Fibroblast of villous mesenchyme (primary cell): ENCODE measurements at regions not wholly inside any gene's neighbourhood (a gene's known extent, or its start where the extent isn't known, plus 50 kb on each side); places are given as distances from the start of the nearest gene placed in this dataset.

ENCODE experiments used
- DNase-seq: peaks from one replicate; pipeline ENCODE4 v3.0.0-alpha.2; 2010; ENCODE audit warnings: low read depth
- H3K4me3 ChIP-seq: 2 replicates; pipeline ENCODE4 v1.5.1; 2011; ENCODE audit warnings: low read depth, mild to moderate bottlenecking, low read length
- TF ChIP-seq, protein P1 (sequence below): IDR thresholded peaks from 2 replicates; pipeline ENCODE4 v1.5.1; 2012; ENCODE audit warnings: low read depth, mild to moderate bottlenecking, low read length; ENCODE audit not compliant: insufficient read depth

GRCh38 chr12:59186451-59186850, 266.1 kb upstream of the LRIG3 start:
- TF ChIP-seq, protein P1, sequence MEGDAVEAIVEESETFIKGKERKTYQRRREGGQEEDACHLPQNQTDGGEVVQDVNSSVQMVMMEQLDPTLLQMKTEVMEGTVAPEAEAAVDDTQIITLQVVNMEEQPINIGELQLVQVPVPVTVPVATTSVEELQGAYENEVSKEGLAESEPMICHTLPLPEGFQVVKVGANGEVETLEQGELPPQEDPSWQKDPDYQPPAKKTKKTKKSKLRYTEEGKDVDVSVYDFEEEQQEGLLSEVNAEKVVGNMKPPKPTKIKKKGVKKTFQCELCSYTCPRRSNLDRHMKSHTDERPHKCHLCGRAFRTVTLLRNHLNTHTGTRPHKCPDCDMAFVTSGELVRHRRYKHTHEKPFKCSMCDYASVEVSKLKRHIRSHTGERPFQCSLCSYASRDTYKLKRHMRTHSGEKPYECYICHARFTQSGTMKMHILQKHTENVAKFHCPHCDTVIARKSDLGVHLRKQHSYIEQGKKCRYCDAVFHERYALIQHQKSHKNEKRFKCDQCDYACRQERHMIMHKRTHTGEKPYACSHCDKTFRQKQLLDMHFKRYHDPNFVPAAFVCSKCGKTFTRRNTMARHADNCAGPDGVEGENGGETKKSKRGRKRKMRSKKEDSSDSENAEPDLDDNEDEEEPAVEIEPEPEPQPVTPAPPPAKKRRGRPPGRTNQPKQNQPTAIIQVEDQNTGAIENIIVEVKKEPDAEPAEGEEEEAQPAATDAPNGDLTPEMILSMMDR, result no peak
- no peak for DNase-seq
- H3K4me3 ChIP-seq, result no peak overlapping the region

- TF ChIP-seq, protein P1, result no peak
- no peak for DNase-seq
- no peak overlapping the region for H3K4me3 ChIP-seq
Observed at GRCh38 chr12:59185295-59185694, 265.0 kb upstream of the LRIG3 start.

DNA sequence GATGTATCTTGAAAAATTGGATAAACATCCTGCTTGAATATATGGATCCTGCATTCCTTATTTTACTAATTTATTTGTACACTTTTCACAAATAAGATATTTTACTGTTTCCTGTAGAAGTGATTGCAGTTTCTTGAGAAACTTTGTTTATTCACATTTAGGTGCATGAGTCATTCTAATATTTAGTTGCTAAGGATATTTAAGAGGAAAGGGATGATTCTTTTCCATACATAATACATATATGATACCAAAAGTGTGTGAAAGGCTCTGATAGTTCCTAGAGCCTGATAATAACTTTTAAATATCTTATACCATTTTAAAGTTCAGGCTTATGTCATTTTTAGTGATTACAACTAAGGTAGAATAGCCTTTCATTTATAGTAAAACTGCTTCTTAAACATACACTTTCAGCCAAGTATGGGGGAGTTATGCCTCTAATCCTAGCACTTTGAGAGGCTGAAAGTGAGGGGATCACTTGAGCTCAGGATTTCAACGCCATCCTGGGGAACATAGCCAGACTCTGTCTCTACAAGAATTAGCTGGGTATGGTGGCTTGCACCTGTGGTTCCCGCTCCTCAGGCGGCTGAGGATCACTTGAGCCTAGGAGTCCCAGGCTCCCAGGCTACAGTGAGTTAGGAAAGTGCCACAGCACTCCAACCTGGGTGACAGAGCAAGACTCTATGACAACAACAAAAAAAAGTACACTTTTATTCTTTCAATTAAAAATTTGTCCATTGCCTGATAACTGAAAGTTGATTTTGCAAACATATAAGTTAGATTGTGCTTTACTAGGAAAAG, 262.6 kb upstream of the LRIG3 start:
- no peak for DNase-seq
- H3K4me3 ChIP-seq, result no peak overlapping the region
- TF ChIP-seq, protein P1, result no peak

DNA sequence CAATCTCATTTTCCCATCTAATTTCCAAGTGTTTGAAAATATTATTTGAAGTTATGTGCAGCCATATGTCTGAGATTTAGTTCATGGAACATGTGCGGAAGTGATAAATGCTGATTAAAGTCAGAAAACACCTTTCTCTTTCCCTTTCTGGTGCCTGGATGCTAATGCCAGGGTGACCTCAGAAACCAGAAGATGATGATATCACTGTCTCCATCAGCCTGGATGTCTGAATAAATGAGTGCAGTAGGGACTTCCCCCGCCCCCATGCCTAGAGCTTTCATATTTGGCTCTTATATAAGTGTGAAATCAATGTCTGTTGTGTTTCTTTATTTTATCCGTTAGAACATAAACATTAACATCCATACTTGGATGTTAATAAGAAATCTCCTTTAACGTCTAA, 261.9 kb upstream of the LRIG3 start:
- TF ChIP-seq, protein P1, result no peak
- DNase-seq, result no peak
- H3K4me3 ChIP-seq, result no peak overlapping the region

DNA sequence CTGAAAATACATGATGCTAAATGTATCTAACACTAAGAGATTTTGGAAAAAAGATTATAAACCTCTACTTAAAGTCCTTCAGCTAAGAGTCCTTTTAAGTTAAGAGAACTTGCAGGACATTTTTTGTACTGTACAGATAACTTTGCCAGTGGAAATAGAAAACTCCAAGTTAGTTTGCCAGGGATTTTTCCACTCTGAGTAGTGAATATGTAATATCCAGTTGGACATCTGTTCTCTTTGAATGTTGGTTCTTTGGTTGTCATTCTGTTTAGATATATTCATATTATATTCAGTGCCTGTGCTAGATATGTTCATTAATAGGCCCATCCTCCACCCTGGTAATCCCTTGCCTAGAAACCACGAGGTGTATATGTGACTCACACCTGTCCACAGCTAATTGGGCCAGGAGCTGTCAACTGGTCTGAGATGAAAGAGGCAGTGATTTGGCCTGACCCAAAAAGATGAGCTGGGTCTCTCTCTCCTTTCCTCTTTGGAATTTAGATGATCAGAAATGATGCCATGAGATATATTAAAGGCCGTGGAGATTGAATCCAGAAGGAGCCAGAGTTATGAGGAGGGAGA, 261.0 kb upstream of the LRIG3 start:
- no peak overlapping the region for H3K4me3 ChIP-seq
- TF ChIP-seq, protein P1, result no peak
- DNase-seq, result no peak

- DNase-seq, result no peak
Observed at GRCh38 chr12:59179231-59179630, 258.9 kb upstream of the LRIG3 start.

More at GRCh38 chr12:59179231-59179630, 258.9 kb upstream of the LRIG3 start:
- no peak overlapping the region for H3K4me3 ChIP-seq
- TF ChIP-seq, protein P1, result no peak
